ENCODE measurements at regions not wholly inside any gene's neighbourhood (a gene's known extent, or its start where the extent isn't known, plus 50 kb on each side); places are given as distances from the start of the nearest gene placed in this dataset.

DNA sequence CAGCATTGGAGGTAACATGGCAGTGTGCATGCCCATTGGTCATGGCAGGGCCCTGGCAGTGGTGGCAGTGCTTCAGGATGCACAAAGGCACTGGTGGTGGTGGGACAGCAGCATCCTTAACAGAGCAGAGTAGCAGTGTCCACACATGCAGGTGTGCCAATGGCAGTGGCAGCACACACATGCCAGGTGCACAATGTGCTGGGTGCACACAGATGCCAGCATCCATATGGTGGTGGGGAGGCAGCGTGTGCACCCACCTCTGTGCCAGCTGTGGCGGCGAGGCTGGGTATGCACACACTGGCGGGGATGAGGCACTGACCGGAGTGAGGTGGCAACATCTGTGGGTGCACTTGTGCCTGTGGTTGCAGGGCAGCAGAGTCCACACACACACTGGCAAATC is 150.6 kb downstream of the SI start:
- Histone ChIP-seq H3K9ac (ENCODE audit: low read length) (no peak overlapping the region), H3K27me3 (replicated peaks in 1 of 4; ENCODE audit: control extremely low read depth in 1 of 4, control insufficient read depth in 3 of 4, insufficient read depth in 4 of 4, low read length in 3 of 4) (no peaks in the 10 kb centered on the region), H2AFZ (ENCODE audit: insufficient read depth, low read depth, low read length, poor library complexity, severe bottlenecking) (no peak overlapping the region), H3K4me1 (ENCODE audit: control insufficient read depth in 2 of 2, insufficient read depth in 2 of 2, low read length in 2 of 2) (no peaks in the 10 kb centered on the region), H3K79me2 (ENCODE audit: control insufficient read depth, insufficient read depth, low read length) (no peaks in the 10 kb centered on the region), H3K9me3 (ENCODE audit: control extremely low read depth in 1 of 3, control insufficient read depth in 2 of 3, insufficient read depth in 1 of 3, low read length in 2 of 3) (peaks cover 0 to 9% (median 0%) of the 10 kb centered on the region in 3 donors), H4K20me1 (ENCODE audit: control insufficient read depth, insufficient read depth, low read length, poor library complexity, severe bottlenecking) (no peaks in the 10 kb centered on the region), H3K36me3 (replicated peaks in 1 of 2; ENCODE audit: control extremely low read depth in 1 of 2, control insufficient read depth in 1 of 2, extremely low read depth in 1 of 2, insufficient read depth in 2 of 2, low read length in 1 of 2) (no peaks in the 10 kb centered on the region), H3K27ac (ENCODE audit: low read length in 2 of 2) (no peak overlapping the region), H3K4me3 (ENCODE audit: control extremely low read depth in 1 of 5, extremely low read depth in 1 of 5, insufficient read depth in 1 of 5, low read depth in 2 of 5, low read length in 4 of 5) (no peak overlapping the region), H3K4me2 (replicated peaks; ENCODE audit: low read depth, low read length, poor library complexity, severe bottlenecking) (no peak overlapping the region)
- Mint-ChIP-seq H3K27me3 (no peaks in the 10 kb centered on the region), H3K9me3 (ENCODE audit: insufficient read depth) (peaks cover 3% of the 10 kb centered on the region), H3K4me3 (no peak overlapping the region), H3K4me1 (no peaks in the 10 kb centered on the region), H3K27ac (no peak overlapping the region)
- TF ChIP-seq EZH2 (IDR thresholded peaks at IDR 0.05; ENCODE audit: borderline replicate concordance, insufficient read depth, low read depth, low read length, poor library complexity, severe bottlenecking), result no peak
- TF ChIP-seq, protein P1, sequence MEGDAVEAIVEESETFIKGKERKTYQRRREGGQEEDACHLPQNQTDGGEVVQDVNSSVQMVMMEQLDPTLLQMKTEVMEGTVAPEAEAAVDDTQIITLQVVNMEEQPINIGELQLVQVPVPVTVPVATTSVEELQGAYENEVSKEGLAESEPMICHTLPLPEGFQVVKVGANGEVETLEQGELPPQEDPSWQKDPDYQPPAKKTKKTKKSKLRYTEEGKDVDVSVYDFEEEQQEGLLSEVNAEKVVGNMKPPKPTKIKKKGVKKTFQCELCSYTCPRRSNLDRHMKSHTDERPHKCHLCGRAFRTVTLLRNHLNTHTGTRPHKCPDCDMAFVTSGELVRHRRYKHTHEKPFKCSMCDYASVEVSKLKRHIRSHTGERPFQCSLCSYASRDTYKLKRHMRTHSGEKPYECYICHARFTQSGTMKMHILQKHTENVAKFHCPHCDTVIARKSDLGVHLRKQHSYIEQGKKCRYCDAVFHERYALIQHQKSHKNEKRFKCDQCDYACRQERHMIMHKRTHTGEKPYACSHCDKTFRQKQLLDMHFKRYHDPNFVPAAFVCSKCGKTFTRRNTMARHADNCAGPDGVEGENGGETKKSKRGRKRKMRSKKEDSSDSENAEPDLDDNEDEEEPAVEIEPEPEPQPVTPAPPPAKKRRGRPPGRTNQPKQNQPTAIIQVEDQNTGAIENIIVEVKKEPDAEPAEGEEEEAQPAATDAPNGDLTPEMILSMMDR (IDR thresholded peaks at IDR 0.05), result no peak
- DNase-seq (no peak), ATAC-seq (ENCODE audit: low read depth) (no peak)
- intact Hi-C loops (cut with micrococcal nuclease), result no loop called here
- ChIA-PET CTCF (no interaction called here), POLR2A (no interaction called here)
- 86% methylated on average over 5 of the region's 5 CpGs for WGBS (ENCODE audit: insufficient coverage)

DNA sequence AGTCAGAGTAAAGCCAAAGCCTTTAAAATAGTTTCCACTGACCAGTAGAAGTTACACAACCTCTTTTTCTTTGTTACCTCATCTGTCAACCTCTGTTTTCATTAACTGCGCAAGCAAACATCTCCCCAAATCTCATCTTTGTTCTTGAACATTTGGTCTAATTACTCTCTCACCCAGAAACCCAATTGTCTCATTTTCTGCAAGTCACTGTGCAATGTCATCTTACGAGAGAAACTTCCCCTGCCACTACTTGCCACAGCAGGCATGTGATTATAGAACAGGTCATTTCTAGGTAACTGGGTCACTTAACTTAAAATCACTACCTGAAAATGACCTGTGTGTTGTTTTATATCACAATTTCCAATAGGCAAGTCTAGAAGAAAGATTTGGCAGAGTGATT is 159.4 kb downstream of the SI start:
- no peak overlapping the region for H2AFZ ChIP-seq (ENCODE audit: insufficient read depth, low read depth, low read length, poor library complexity, severe bottlenecking)
- no peaks in the 10 kb centered on the region for H3K4me1 ChIP-seq (ENCODE audit: control insufficient read depth in 2 of 2, insufficient read depth in 2 of 2, low read length in 2 of 2)
- no peak overlapping the region for H3K27ac ChIP-seq (ENCODE audit: low read length in 2 of 2)
- Mint-ChIP-seq H3K9me3 (ENCODE audit: insufficient read depth) (peaks cover 2% of the 10 kb centered on the region), H3K4me3 (no peak overlapping the region), H3K27me3 (no peaks in the 10 kb centered on the region), H3K27ac (no peak overlapping the region), H3K4me1 (no peaks in the 10 kb centered on the region)
- H3K36me3 ChIP-seq (replicated peaks in 1 of 2; ENCODE audit: control extremely low read depth in 1 of 2, control insufficient read depth in 1 of 2, extremely low read depth in 1 of 2, insufficient read depth in 2 of 2, low read length in 1 of 2), result no peaks in the 10 kb centered on the region
- H3K4me2 ChIP-seq (replicated peaks; ENCODE audit: low read depth, low read length, poor library complexity, severe bottlenecking), result no peak overlapping the region
- 92% methylated on average over 1 of the region's 2 CpGs for WGBS (ENCODE audit: insufficient coverage)
- ATAC-seq (ENCODE audit: low read depth) (no peak), DNase-seq (no peak)
- H3K27me3 ChIP-seq (replicated peaks in 1 of 4; ENCODE audit: control extremely low read depth in 1 of 4, control insufficient read depth in 3 of 4, insufficient read depth in 4 of 4, low read length in 3 of 4), result no peaks in the 10 kb centered on the region
- H4K20me1 ChIP-seq (ENCODE audit: control insufficient read depth, insufficient read depth, low read length, poor library complexity, severe bottlenecking), result no peaks in the 10 kb centered on the region
- intact Hi-C loops (cut with micrococcal nuclease), result no loop called here
- ChIA-PET CTCF (no interaction called here), POLR2A (no interaction called here)
- H3K9ac ChIP-seq (ENCODE audit: low read length), result no peak overlapping the region
- no peaks in the 10 kb centered on the region for H3K9me3 ChIP-seq (ENCODE audit: control extremely low read depth in 1 of 3, control insufficient read depth in 2 of 3, insufficient read depth in 1 of 3, low read length in 2 of 3)
- H3K79me2 ChIP-seq (ENCODE audit: control insufficient read depth, insufficient read depth, low read length), result no peaks in the 10 kb centered on the region
- H3K4me3 ChIP-seq (ENCODE audit: control extremely low read depth in 1 of 5, extremely low read depth in 1 of 5, insufficient read depth in 1 of 5, low read depth in 2 of 5, low read length in 4 of 5), result no peak overlapping the region
- no peak for TF ChIP-seq EZH2 (IDR thresholded peaks at IDR 0.05; ENCODE audit: borderline replicate concordance, insufficient read depth, low read depth, low read length, poor library complexity, severe bottlenecking)
- TF ChIP-seq, protein P1 (IDR thresholded peaks at IDR 0.05), result no peak

Measured in B cell (primary cell).